ENCODE measurements at regions not wholly inside any gene's neighbourhood (a gene's known extent, or its start where the extent isn't known, plus 50 kb on each side); places are given as distances from the start of the nearest gene placed in this dataset.

DNA sequence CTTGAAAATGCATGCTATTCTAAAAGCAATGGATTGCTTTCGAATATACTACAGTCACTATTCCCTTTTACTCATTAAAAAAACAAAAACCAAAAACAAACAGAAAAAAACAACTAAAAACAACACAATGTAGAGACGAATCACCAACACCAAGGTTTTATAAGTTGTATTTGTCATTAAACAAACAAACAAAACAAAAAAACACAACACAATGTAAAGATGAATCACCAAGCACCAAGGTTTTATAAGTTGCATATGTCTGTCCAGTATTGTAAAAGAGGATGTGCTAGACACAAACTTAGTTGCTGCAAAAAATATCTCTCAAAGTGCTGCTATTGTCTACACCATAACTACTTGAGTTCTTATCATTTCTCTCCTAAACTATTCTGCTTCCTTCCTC, 1269.2 kb downstream of the EFNA5 start:
- Histone ChIP-seq H3K27ac (ENCODE audit: low read depth in 1 of 2, low read length in 2 of 2) (no peak overlapping the region), H3K27me3 (ENCODE audit: control insufficient read depth in 4 of 4, insufficient read depth in 4 of 4, low read length in 3 of 4) (no peaks in the 10 kb centered on the region), H3K9ac (ENCODE audit: low read depth in 1 of 2, low read length in 2 of 2) (no peak overlapping the region), H3K4me1 (ENCODE audit: control insufficient read depth in 4 of 4, insufficient read depth in 4 of 4, low read length in 3 of 4) (no peaks in the 10 kb centered on the region), H3K4me3 (ENCODE audit: low read depth in 1 of 3, low read length in 3 of 3) (no peak overlapping the region), H3K36me3 (ENCODE audit: control insufficient read depth in 4 of 4, insufficient read depth in 3 of 4, low read depth in 1 of 4, low read length in 3 of 4) (no peaks in the 10 kb centered on the region), H3K9me3 (ENCODE audit: control insufficient read depth in 4 of 4, low read length in 3 of 4) (no peaks in the 10 kb centered on the region)
- 55% methylated on average over 2 of the region's 2 CpGs for WGBS
- no peak for TF ChIP-seq GABPA (IDR thresholded peaks at IDR 0.05 in 1 of 2, conservative IDR thresholded peaks at IDR 0.05 in 1 of 2)
- TF ChIP-seq EGR1 (IDR thresholded peaks at IDR 0.05; ENCODE audit: low read depth in 2 of 2) = no peak
- TF ChIP-seq FOXA2 (IDR thresholded peaks at IDR 0.05) = no peak
- TF ChIP-seq HNF4A (conservative IDR thresholded peaks at IDR 0.05) = no peak
- TF ChIP-seq NR2F2 (IDR thresholded peaks at IDR 0.05) = no peak
- TF ChIP-seq YY1 (IDR thresholded peaks at IDR 0.05) = no peak
- no peak for TF ChIP-seq FOXA1 (IDR thresholded peaks at IDR 0.05)
- TF ChIP-seq RAD21 (IDR thresholded peaks at IDR 0.05) = no peak
- TF ChIP-seq SP1 (IDR thresholded peaks at IDR 0.05) = no peak
- no peak for DNase-seq (ENCODE audit: low spot score)

DNA sequence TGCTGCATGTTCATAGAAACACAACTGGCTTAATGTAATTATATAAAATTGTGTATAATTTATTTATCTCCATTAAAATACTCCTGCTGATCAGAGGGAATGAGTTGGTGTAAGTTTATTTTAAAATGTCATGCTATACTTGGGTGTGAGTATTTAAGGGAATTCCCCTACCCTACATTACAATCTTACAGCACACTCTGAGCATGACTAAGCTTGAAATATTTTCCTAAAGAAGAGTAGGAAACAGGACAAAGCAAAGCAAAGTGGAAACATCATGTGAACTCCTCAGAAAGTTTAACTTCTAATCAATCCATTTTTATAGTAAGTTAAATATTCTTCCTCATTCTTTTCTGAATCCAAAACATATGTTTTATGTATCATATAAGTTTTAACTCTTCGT, 1271.3 kb downstream of the EFNA5 start:
- no peaks in the 10 kb centered on the region for H3K4me1 ChIP-seq (ENCODE audit: control insufficient read depth in 4 of 4, insufficient read depth in 4 of 4, low read length in 3 of 4)
- no peaks in the 10 kb centered on the region for H3K27me3 ChIP-seq (ENCODE audit: control insufficient read depth in 4 of 4, insufficient read depth in 4 of 4, low read length in 3 of 4)
- no peak overlapping the region for H3K9ac ChIP-seq (ENCODE audit: low read depth in 1 of 2, low read length in 2 of 2)
- 46% methylated on average over 1 of the region's 1 CpG for WGBS
- DNase-seq (ENCODE audit: low spot score) = no peak
- no peaks in the 10 kb centered on the region for H3K9me3 ChIP-seq (ENCODE audit: control insufficient read depth in 4 of 4, low read length in 3 of 4)
- no peaks in the 10 kb centered on the region for H3K36me3 ChIP-seq (ENCODE audit: control insufficient read depth in 4 of 4, insufficient read depth in 3 of 4, low read depth in 1 of 4, low read length in 3 of 4)
- no peak overlapping the region for H3K4me3 ChIP-seq (ENCODE audit: low read depth in 1 of 3, low read length in 3 of 3)
- TF ChIP-seq, protein P1, sequence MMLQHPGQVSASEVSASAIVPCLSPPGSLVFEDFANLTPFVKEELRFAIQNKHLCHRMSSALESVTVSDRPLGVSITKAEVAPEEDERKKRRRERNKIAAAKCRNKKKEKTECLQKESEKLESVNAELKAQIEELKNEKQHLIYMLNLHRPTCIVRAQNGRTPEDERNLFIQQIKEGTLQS (IDR thresholded peaks at IDR 0.05) = no peak
- TF ChIP-seq, protein P2, sequence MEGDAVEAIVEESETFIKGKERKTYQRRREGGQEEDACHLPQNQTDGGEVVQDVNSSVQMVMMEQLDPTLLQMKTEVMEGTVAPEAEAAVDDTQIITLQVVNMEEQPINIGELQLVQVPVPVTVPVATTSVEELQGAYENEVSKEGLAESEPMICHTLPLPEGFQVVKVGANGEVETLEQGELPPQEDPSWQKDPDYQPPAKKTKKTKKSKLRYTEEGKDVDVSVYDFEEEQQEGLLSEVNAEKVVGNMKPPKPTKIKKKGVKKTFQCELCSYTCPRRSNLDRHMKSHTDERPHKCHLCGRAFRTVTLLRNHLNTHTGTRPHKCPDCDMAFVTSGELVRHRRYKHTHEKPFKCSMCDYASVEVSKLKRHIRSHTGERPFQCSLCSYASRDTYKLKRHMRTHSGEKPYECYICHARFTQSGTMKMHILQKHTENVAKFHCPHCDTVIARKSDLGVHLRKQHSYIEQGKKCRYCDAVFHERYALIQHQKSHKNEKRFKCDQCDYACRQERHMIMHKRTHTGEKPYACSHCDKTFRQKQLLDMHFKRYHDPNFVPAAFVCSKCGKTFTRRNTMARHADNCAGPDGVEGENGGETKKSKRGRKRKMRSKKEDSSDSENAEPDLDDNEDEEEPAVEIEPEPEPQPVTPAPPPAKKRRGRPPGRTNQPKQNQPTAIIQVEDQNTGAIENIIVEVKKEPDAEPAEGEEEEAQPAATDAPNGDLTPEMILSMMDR (IDR thresholded peaks at IDR 0.05; ENCODE audit: low read depth, low read length, missing input control) = no peak
- TF ChIP-seq, protein P3, sequence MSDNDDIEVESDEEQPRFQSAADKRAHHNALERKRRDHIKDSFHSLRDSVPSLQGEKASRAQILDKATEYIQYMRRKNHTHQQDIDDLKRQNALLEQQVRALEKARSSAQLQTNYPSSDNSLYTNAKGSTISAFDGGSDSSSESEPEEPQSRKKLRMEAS (IDR thresholded peaks at IDR 0.05) = no peak
- TF ChIP-seq HNF4A (conservative IDR thresholded peaks at IDR 0.05) = no peak
- no peak for TF ChIP-seq TAF1 (conservative IDR thresholded peaks at IDR 0.05)
- TF ChIP-seq, protein P4, sequence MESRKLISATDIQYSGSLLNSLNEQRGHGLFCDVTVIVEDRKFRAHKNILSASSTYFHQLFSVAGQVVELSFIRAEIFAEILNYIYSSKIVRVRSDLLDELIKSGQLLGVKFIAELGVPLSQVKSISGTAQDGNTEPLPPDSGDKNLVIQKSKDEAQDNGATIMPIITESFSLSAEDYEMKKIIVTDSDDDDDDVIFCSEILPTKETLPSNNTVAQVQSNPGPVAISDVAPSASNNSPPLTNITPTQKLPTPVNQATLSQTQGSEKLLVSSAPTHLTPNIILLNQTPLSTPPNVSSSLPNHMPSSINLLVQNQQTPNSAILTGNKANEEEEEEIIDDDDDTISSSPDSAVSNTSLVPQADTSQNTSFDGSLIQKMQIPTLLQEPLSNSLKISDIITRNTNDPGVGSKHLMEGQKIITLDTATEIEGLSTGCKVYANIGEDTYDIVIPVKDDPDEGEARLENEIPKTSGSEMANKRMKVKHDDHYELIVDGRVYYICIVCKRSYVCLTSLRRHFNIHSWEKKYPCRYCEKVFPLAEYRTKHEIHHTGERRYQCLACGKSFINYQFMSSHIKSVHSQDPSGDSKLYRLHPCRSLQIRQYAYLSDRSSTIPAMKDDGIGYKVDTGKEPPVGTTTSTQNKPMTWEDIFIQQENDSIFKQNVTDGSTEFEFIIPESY (IDR thresholded peaks at IDR 0.05) = no peak
- H3K27ac ChIP-seq (ENCODE audit: low read depth in 1 of 2, low read length in 2 of 2) = no peak overlapping the region

DNA sequence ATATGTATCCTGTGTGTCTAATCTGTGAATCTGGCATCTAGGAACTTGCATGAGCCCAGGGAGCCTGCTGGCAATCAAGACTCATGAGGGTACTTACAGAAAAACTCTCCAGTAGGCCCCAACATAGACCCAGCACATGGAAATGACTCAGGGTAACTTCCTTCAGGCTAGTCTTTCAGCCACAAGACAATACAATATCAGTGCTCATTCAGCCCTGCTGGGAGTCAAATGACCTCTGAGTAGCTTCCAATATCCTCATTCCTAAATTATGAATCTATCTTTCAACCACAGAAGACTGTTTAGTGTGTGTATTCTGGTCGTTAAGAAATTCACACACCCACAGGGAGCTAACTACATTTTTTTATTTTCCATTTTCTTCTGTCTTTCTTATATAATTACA, 1273.0 kb downstream of the EFNA5 start:
- H3K4me1 ChIP-seq (ENCODE audit: control insufficient read depth in 4 of 4, insufficient read depth in 4 of 4, low read length in 3 of 4) = no peaks in the 10 kb centered on the region
- no peak overlapping the region for H3K4me3 ChIP-seq (ENCODE audit: low read depth in 1 of 3, low read length in 3 of 3)
- H3K27me3 ChIP-seq (ENCODE audit: control insufficient read depth in 4 of 4, insufficient read depth in 4 of 4, low read length in 3 of 4) = no peaks in the 10 kb centered on the region
- H3K27ac ChIP-seq (ENCODE audit: low read depth in 1 of 2, low read length in 2 of 2) = no peak overlapping the region
- TF ChIP-seq TAF1 (conservative IDR thresholded peaks at IDR 0.05) = no peak
- TF ChIP-seq, protein P1 (IDR thresholded peaks at IDR 0.05) = no peak
- no peak for TF ChIP-seq JUND (IDR thresholded peaks at IDR 0.05)
- TF ChIP-seq, protein P4 (IDR thresholded peaks at IDR 0.05) = no peak
- TF ChIP-seq FOXA1 (IDR thresholded peaks at IDR 0.05) = no peak
- no peaks in the 10 kb centered on the region for H3K9me3 ChIP-seq (ENCODE audit: control insufficient read depth in 4 of 4, low read length in 3 of 4)
- WGBS = 27% methylated on average over 1 of the region's 1 CpG
- H3K36me3 ChIP-seq (ENCODE audit: control insufficient read depth in 4 of 4, insufficient read depth in 3 of 4, low read depth in 1 of 4, low read length in 3 of 4) = no peaks in the 10 kb centered on the region
- no peak overlapping the region for H3K9ac ChIP-seq (ENCODE audit: low read depth in 1 of 2, low read length in 2 of 2)
- DNase-seq (ENCODE audit: low spot score) = no peak

Data from liver (tissue), 8 donors.